Neural cell (in vitro differentiated cells): ENCODE measurements at regions not wholly inside any gene's neighbourhood (a gene's known extent, or its start where the extent isn't known, plus 50 kb on each side); places are given as distances from the start of the nearest gene placed in this dataset.

Experiments used
- CTCF ChIP-seq: fragments of 450-650 bp; IDR thresholded peaks from 2 replicates; pipeline ENCODE4 v1.5.1; 2014; ENCODE audit warnings: antibody characterized with exemption, mild to moderate bottlenecking, moderate library complexity; ENCODE audit not compliant: poor library complexity, severe bottlenecking
- POLR2AphosphoS5 ChIP-seq: IDR thresholded peaks from 2 replicates; pipeline ENCODE4 v1.6.1; 2012
- RAD21 ChIP-seq: fragments of 450-650 bp; conservative IDR thresholded peaks from 2 replicates; pipeline ENCODE4 v1.6.1; 2014; ENCODE audit warnings: antibody characterized with exemption, mild to moderate bottlenecking, moderate library complexity

- TF ChIP-seq POLR2AphosphoS5 (no peak), RAD21 (no peak), CTCF (no peak)
Observed at GRCh38 chr11:134487696-134488095, 75.7 kb upstream of the B3GAT1 start.
